WTC11 (cell line): ENCODE measurements at regions not wholly inside any gene's neighbourhood (a gene's known extent, or its start where the extent isn't known, plus 50 kb on each side); places are given as distances from the start of the nearest gene placed in this dataset.
"Not testable (repeated sequence)": the region's sequence is repeated elsewhere in the genome, so short reads cannot be mapped to it uniquely, and the experiment has no call there.

Experiments
- ATAC-seq: fragments of 200-7000 bp; cut with Tn5 transposase; 2 replicates; pipeline ENCODE4 v1.10.0; 2021; ENCODE audit warnings: mild to moderate bottlenecking, moderate library complexity
- CTCF ChIA-PET: fragments of 300-600 bp; sonication (Branson Sonifier 250); formaldehyde crosslinking; loops from one replicate; lab custom pipeline; 2021; ENCODE audit warnings: antibody characterized with exemption; lab: Charles Lee
- POLR2A ChIA-PET: fragments of 350-600 bp; sonication (Branson Sonifier 250); formaldehyde crosslinking; loops from one replicate; lab custom pipeline; 2021; ENCODE audit warnings: antibody characterized with exemption; lab: Charles Lee
- DNase-seq: peaks from one replicate; pipeline ENCODE4 v3.0.0; 2021; ENCODE audit warnings: low spot score
- H3K27ac Mint-ChIP-seq: 2 replicates; pipeline ENCODE4 v1.8.0; 2021; ENCODE audit warnings: mixed read lengths
- H3K27me3 Mint-ChIP-seq: 2 replicates; pipeline ENCODE4 v1.8.0; 2021; ENCODE audit warnings: low read depth, mild to moderate bottlenecking, moderate library complexity, mixed read lengths
- H3K36me3 Mint-ChIP-seq: 2 replicates; pipeline ENCODE4 v1.8.0; 2021; ENCODE audit warnings: mixed read lengths
- H3K4me1 Mint-ChIP-seq: 2 replicates; pipeline ENCODE4 v1.8.0; 2022; ENCODE audit warnings: mixed read lengths
- H3K4me3 Mint-ChIP-seq: 2 replicates; pipeline ENCODE4 v1.8.0; 2021; ENCODE audit warnings: mild to moderate bottlenecking, moderate library complexity, mixed read lengths
- H3K9me3 Mint-ChIP-seq: 2 replicates; pipeline ENCODE4 v1.8.0; 2021; ENCODE audit warnings: mixed read lengths
- ATF3 ChIP-seq: sonication (generic); formaldehyde crosslinking; conservative IDR thresholded peaks from 2 replicates; pipeline ENCODE4 v1.8.1; 2022; ENCODE audit warnings: mild to moderate bottlenecking, missing genetic modification reagents
- CREM ChIP-seq: sonication (generic); formaldehyde crosslinking; IDR thresholded peaks from 2 replicates; pipeline ENCODE4 v1.8.1; 2022; ENCODE audit warnings: mild to moderate bottlenecking, missing genetic modification reagents, moderate library complexity
- ESRRA ChIP-seq: sonication (generic); formaldehyde crosslinking; IDR thresholded peaks from 2 replicates; pipeline ENCODE4 v1.8.1; 2022; ENCODE audit warnings: mild to moderate bottlenecking, missing genetic modification reagents, borderline replicate concordance
- KAT7 ChIP-seq: sonication (generic); formaldehyde crosslinking; IDR thresholded peaks from 2 replicates; pipeline ENCODE4 v1.8.1; 2023; ENCODE audit warnings: missing genetic modification reagents, mild to moderate bottlenecking, borderline replicate concordance
- OVOL2 ChIP-seq: fragments of 250-450 bp; sonication (Bioruptor Pico); IDR thresholded peaks from 2 replicates; pipeline ENCODE4 v1.9.0; 2021; ENCODE audit warnings: mild to moderate bottlenecking, borderline replicate concordance
- PRRX2 ChIP-seq: fragments of 250-450 bp; sonication (Bioruptor Pico); IDR thresholded peaks from 2 replicates; pipeline ENCODE4 v1.8.0; 2021; ENCODE audit warnings: mild to moderate bottlenecking
- USF1 ChIP-seq: sonication (generic); formaldehyde crosslinking; IDR thresholded peaks from 2 replicates; pipeline ENCODE4 v1.8.0; 2022; ENCODE audit warnings: mild to moderate bottlenecking, missing genetic modification reagents
- ZBTB43 ChIP-seq: sonication (generic); formaldehyde crosslinking; IDR thresholded peaks from 2 replicates; pipeline ENCODE4 v1.8.1; 2023; ENCODE audit warnings: mild to moderate bottlenecking, missing genetic modification reagents
- ZNF138 ChIP-seq: sonication (generic); formaldehyde crosslinking; conservative IDR thresholded peaks from 2 replicates; pipeline ENCODE4 v1.8.1; 2022; ENCODE audit warnings: mild to moderate bottlenecking, moderate library complexity, missing genetic modification reagents
- ZNF232 ChIP-seq: sonication (generic); formaldehyde crosslinking; IDR thresholded peaks from 2 replicates; pipeline ENCODE4 v1.8.0; 2022; ENCODE audit warnings: mild to moderate bottlenecking, missing genetic modification reagents
- ZNF416 ChIP-seq: fragments of 250-450 bp; sonication (Bioruptor Pico); IDR thresholded peaks from 2 replicates; pipeline ENCODE4 v1.9.0; 2021; ENCODE audit warnings: mild to moderate bottlenecking, inconsistent platforms
- ZNF671 ChIP-seq: fragments of 250-450 bp; sonication (Bioruptor Pico); IDR thresholded peaks from 2 replicates; pipeline ENCODE4 v1.8.0; 2021; ENCODE audit warnings: mild to moderate bottlenecking
- TF ChIP-seq, protein P1 (sequence below): fragments of 250-450 bp; sonication (Bioruptor Pico); IDR thresholded peaks from 2 replicates; pipeline ENCODE4 v1.8.0; 2021; ENCODE audit warnings: mild to moderate bottlenecking
- TF ChIP-seq, protein P2 (sequence below): fragments of 250-450 bp; sonication (Bioruptor Pico); IDR thresholded peaks from 2 replicates; pipeline ENCODE4 v2.1.2; 2022; ENCODE audit warnings: mild to moderate bottlenecking, moderate library complexity

DNA sequence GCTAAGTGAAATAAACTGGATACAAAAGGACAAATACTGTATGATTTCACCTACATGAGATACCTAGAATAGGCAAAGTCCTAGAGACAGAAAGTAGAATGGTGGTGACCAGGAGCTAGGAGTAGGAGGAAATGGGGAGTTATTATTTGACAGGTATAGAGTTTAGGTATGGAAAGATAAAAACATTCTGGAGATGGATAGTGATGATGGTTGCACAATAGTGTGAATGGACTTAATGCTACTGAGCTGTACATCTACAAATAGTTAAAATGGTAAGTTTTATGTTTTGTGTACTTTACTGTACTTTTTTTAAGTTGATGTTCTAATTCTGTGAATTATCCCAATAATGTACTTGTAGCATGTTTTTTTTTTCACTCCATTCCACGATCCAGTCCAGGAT, 59.5 kb upstream of the RALGPS2 start (continued):
- TF ChIP-seq ZNF138 (CRISPR knock-in tag) (no peak), PRRX2 (CRISPR knock-in tag) (no peak), KAT7 (no peak), ZNF416 (no peak), CREM (CRISPR knock-in tag) (no peak), ZNF232 (no peak), ESRRA (CRISPR knock-in tag) (no peak), ZBTB43 (CRISPR knock-in tag) (no peak), ATF3 (CRISPR knock-in tag) (no peak), USF1 (CRISPR knock-in tag) (no peak), OVOL2 (CRISPR knock-in tag) (no peak)
- TF ChIP-seq, protein P1, sequence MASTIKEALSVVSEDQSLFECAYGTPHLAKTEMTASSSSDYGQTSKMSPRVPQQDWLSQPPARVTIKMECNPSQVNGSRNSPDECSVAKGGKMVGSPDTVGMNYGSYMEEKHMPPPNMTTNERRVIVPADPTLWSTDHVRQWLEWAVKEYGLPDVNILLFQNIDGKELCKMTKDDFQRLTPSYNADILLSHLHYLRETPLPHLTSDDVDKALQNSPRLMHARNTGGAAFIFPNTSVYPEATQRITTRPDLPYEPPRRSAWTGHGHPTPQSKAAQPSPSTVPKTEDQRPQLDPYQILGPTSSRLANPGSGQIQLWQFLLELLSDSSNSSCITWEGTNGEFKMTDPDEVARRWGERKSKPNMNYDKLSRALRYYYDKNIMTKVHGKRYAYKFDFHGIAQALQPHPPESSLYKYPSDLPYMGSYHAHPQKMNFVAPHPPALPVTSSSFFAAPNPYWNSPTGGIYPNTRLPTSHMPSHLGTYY (CRISPR knock-in tag), result no peak
- TF ChIP-seq, all 79 proteins: peak for 0

- H3K9me3 Mint-ChIP-seq, H3K27me3 Mint-ChIP-seq, CTCF ChIA-PET, H3K27ac Mint-ChIP-seq, H3K36me3 Mint-ChIP-seq, DNase-seq, H3K4me1 Mint-ChIP-seq, ATAC-seq, POLR2A ChIA-PET, H3K4me3 Mint-ChIP-seq: not testable (repeated sequence)
These were observed 58.2 kb upstream of the RALGPS2 start for GRCh38 chr1:178666891-178667290.

DNA sequence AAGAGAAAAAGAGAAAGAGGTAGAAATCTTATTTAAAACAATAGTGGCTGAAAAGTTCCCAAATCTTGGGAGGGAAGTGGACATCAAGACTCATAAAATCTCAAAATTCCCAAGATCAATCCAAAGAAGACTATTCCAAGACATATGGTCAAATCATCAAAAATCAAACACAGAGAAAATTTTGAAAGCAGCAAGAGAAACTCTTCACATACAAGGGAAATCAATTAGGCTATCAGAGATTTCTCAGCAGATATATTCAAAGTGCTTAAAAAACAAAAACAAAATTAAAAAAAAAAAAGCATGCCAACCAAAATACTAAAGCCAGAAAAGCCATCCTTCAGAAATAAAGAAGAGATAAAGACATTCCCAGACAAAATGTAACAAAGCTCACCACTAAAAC, 52.6 kb upstream of the RALGPS2 start:
- POLR2A ChIA-PET, result no interaction called here
- TF ChIP-seq ZNF671 (CRISPR knock-in tag), result no peak
- TF ChIP-seq, protein P2, sequence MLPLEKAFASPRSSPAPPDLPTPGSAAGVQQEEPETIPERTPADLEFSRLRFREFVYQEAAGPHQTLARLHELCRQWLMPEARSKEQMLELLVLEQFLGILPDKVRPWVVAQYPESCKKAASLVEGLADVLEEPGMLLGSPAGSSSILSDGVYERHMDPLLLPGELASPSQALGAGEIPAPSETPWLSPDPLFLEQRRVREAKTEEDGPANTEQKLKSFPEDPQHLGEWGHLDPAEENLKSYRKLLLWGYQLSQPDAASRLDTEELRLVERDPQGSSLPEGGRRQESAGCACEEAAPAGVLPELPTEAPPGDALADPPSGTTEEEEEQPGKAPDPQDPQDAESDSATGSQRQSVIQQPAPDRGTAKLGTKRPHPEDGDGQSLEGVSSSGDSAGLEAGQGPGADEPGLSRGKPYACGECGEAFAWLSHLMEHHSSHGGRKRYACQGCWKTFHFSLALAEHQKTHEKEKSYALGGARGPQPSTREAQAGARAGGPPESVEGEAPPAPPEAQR, result no peak
- CTCF ChIA-PET, result no interaction called here
- Mint-ChIP-seq H3K27me3 (no peaks in the 10 kb centered on the region; the same call in 1 of the 2 replicates), H3K36me3 (peaks cover 9% of the 10 kb centered on the region), H3K4me1 (no peaks in the 10 kb centered on the region), H3K4me3 (no peak overlapping the region), H3K9me3 (peaks cover 25% of the 10 kb centered on the region), H3K27ac (no peak overlapping the region)
- DNase-seq, result no peak
- no peak for ATAC-seq

DNA sequence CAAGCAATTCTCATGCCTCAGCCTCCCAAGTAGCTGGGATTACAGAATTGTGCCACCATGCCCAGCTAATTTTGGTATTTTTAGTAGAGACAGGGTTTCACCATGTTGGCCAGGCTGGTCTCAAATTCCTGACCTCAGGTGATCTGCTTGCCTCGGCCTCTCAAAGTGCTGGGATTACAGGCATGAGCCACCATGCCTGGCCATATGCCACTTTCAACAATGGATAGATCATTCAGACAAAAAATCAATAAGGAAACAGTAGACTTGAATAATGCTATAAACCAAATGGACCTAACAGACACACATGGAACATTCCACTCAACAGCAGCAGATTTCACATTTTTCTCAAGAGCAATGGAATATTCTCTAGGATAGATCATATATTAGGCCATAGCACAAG, 50.5 kb upstream of the RALGPS2 start:
- H3K4me1 Mint-ChIP-seq, H3K27me3 Mint-ChIP-seq, DNase-seq, H3K36me3 Mint-ChIP-seq, ATAC-seq, H3K4me3 Mint-ChIP-seq, H3K27ac Mint-ChIP-seq, CTCF ChIA-PET, POLR2A ChIA-PET: not testable (repeated sequence)
- H3K9me3 Mint-ChIP-seq, result peaks cover 30% of the 10 kb centered on the region
